ENCODE measurements at regions not wholly inside any gene's neighbourhood (a gene's known extent, or its start where the extent isn't known, plus 50 kb on each side); places are given as distances from the start of the nearest gene placed in this dataset.

DNA sequence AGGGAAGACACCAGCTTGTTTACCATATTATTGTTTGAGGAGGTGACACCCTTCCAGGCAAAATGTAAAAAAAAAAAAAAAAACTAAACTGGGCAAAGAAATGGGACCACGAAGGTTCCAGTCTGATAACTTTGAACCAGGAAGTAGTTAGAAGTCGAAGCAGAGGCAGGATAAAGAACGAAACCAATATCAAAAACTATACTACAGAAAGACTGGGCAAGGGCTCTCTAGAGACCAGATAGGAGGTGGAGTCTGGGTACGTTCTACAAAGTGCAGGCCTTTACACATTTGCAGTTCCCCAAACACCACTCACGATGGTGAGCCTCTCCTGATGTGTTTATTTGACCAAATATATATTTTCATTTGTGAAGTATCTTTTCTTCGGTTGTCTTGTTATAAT, 125.7 kb upstream of the CDK1 start:
- TF ChIP-seq POLR2A (IDR thresholded peaks at IDR 0.05; ENCODE audit: low read depth) (no peak), POLR2AphosphoS5 (IDR thresholded peaks at IDR 0.05) (no peak), EP300 (IDR thresholded peaks at IDR 0.05) (no peak)
- TF ChIP-seq, protein P1, sequence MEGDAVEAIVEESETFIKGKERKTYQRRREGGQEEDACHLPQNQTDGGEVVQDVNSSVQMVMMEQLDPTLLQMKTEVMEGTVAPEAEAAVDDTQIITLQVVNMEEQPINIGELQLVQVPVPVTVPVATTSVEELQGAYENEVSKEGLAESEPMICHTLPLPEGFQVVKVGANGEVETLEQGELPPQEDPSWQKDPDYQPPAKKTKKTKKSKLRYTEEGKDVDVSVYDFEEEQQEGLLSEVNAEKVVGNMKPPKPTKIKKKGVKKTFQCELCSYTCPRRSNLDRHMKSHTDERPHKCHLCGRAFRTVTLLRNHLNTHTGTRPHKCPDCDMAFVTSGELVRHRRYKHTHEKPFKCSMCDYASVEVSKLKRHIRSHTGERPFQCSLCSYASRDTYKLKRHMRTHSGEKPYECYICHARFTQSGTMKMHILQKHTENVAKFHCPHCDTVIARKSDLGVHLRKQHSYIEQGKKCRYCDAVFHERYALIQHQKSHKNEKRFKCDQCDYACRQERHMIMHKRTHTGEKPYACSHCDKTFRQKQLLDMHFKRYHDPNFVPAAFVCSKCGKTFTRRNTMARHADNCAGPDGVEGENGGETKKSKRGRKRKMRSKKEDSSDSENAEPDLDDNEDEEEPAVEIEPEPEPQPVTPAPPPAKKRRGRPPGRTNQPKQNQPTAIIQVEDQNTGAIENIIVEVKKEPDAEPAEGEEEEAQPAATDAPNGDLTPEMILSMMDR (IDR thresholded peaks at IDR 0.05) = no peak

Measured in esophagus muscularis mucosa (tissue), 4 donors.